NCI-H82 (cell line): ENCODE measurements at regions not wholly inside any gene's neighbourhood (a gene's known extent, or its start where the extent isn't known, plus 50 kb on each side); places are given as distances from the start of the nearest gene placed in this dataset.

Experiments used
- DNase-seq: peaks from one replicate; lab custom pipeline; 2025; lab: John Stamatoyannopoulos, UW

DNA sequence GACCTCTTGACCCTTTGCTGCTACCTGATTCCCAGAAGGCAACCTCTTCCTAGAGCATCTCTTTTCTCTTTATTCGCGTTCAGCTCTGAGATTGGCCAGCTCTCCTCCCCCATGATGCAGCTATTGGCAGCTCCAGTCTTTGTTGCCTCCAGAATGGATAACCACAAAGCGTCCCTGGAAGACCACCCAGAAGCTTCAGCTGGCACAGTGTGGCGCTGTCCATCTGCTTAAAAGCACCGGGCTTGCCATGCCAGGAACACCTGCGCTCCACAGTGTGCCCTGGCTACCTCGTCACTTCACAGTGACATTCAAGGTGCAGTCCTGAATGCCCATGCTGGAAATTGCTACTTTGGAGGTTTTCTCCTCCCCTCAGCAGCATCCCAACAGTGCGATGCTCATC, 353.9 kb downstream of the LMO4 start:
- no peak for DNase-seq

DNA sequence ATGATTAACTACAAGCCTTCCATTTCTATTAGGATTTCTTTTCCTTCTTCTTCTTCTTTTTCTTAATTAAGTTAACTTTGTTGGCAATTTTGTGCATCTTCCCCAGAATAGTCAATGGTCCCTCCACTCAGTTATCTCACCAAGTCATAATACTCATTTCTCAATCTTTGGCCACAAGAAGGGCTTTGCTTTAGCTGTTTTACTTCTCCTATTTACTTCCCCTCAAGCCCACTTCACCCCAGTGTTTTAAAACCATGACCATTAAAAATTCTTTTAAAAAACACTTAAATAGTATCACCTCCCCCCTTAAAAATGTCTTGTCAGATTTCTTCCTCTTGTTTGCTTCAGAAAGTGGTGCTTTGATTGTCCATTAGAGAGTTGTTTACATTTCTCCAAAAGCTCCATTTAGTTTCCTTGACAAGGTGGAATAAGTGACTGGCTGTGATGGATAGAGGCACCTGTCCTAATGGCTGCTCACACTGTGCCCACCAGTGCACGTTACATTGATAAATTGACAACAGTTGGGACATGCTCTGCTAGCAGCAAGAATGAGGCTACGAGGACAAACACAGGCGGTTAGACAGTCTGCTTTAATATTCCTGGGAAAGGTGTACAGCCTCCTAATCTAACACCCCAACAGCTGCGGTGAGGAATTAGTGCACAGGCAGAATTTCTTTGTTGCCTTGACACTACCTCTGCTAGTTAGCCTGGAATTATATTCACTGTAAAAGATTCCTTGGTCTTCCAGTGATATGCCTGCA, 354.7 kb downstream of the LMO4 start:
- peak; percentile 68 for DNase-seq

DNA sequence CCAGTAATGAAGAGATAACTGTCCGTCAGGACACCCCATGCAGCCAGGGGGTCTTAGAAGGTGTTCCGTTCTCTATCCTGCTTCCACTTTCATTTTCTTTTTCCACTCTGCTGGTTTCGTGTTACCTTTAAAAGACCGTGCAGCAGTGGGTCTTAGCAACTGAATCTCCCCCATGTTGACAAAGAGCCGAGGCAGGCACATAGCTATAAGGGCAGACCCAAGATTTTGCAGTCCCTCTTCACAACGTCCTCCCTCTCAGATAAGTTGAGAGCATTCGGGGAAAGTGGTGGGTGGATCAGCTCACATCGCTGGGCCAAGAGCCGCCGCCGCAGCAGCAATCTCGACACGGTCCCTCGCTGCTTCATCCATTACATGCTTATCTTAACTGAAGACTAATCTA, 355.5 kb downstream of the LMO4 start:
- no peak for DNase-seq

DNA sequence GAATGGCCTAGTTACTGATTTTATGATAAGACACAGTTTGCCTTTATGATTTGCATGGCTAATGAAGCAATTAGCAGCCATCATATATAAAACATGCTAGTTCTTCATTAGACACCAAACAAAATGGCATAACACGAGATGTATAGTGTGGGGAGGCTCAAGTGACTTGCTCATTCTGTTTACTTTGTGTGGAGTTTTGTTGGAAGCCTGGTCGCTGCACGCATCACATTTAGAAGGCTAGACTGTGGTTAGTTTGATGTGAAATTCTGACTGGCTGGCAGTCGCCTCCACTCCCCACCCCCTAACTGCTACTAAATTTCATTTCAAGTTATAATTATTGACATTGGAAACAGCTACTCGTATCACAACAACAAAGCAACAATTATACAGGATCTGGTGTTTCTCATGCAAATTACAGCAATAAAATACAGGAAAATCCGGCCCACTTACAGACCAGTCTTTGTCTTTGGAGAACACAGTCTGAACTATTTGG, 356.1 kb downstream of the LMO4 start:
- no peak for DNase-seq

DNA sequence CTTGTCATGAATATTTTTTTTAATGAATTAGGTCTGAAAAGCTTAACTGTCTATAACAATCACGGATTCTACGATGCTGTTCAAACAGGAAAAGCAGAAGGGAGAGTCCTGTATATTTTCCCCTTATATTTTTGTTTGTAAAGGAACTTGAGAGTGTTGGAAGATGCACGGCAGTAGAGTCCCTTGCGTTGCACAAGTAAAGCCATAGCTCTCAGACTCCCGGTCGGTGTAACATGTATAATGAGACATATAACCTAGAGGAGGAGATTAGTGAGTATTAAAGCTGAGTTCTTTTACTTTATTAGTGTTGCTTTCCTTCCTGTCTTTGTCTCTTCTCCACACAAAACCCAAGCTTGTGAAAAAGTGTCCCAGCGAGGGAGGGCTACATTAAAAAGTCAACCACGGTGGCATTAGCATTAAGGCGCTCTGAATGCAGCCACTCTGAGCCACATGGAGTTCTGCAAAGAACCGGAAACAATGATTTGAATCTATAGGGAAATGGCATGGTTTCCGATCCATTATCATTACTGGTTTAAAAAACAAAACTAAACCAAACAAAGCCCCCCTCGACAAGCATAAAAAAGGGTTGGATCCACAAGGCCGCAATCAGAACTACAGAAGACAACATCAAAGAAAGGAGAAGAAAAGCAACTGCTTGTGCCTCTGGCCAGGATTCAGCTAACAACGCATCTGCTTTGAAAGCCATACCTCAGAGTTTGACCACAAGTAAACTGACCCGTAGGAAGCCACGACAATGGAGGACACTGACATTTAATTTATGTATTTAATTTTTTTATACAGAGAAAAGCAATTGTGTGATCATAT, 356.8 kb downstream of the LMO4 start:
- no peak for DNase-seq

DNA sequence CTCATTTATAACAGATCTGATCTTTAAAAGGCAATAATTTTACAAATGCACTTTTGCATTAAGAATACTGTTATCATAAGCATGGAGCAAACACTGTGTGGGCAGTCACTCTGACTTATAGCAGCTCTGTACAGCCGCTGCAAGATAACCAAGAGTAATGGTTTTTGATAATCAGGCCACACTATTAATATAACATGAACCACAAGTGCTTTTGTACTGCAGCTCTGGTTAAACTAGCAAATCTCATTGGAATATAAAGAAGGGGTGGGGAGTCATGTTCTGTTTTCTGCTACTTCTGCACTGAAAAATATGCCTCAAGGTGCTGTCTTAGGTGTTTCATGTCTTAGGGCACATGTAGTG, 357.4 kb downstream of the LMO4 start:
- DNase-seq = no peak

DNA sequence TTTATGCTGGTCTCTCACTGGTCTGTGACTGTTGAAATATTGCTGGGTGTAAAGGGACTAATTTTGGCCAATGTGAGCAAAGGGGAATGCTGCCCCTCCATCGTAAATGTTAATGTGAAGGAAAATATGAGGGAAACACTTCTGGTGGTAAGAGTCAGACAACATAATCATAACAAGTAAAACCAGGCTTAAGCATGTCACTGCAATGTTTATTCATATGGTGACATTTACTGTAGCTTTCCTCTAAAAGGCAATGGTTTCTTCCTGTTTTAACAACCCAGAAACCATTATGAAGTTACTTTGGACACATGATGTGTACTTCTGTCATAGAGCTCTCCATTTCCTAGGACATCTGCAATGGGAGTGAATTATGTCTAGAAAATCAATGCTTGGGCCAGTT, 358.0 kb downstream of the LMO4 start:
- DNase-seq = no peak

DNA sequence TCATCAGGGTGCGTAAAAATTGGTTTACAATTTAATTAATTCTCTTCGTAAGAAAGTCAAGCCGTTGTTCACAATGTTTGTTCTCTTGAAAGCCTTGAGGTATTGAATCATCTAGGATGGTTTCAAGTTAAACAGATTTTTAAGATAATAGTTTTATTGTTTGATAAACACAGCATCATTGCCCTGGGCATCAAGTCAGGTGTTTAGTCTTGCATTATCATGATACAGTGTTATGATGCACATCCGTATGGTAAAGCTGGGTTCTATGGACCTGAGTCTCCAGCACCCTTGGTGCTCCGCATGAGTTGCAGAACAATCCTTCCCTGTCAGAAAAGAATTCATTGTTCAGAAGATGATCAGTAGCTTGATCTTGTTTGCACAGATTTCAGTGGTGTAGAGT, 359.5 kb downstream of the LMO4 start:
- no peak for DNase-seq

DNA sequence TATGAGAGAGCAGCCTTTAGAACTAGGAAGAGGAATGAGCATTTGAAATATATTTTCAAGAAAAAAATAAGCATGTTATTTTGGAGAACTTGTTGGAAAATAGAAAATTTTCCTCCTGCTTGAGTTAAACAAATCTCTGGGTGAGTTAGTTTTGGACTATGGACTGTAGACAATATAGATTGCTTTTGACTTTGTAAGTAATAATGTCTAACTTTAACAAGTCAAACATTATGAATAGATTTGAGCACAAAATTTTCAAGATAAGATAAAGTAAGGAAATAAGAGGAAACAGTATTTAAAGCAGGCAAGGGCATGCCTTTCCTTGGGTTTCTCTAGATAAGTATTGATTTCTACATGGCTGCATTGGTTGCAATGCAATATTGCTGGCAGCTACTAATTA, 360.8 kb downstream of the LMO4 start:
- no peak for DNase-seq

DNA sequence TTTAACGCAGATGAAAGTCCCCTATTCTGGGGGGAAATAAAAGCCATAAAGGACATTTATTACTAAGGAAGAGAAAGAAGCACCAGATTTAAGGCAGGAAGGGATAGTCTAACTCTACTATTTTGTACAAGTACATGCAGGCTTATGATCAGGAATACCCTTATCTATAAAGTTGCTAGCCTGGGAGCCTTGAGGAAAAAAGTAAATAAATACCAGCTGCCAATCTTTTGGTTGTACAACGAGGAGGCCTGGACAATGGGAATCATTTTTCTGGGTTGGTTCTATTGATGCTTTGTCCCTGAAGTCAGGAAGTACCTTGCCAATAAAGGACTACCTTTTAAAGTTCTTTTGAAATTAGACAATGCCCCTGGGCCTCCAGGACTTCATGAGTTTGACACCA, 367.8 kb downstream of the LMO4 start:
- DNase-seq = no peak

DNA sequence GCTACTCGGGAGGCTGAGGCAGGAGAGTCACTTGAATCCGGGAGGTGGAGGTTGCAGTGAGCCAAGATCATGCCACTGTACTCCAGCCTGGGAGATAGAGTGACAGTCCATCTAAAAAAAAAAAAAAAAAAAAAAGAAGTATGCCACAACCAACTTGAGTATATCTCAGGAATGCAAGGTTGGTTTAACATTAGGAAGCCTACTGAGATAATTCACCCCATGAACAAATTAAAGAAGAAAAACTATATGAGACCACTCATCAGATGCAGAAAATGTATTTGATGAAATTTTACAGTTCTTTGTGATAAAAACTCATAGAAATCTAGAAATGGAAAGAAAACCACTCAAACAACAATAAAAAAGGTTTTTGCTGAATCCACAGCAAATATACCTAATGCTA, 373.8 kb downstream of the LMO4 start:
- no peak for DNase-seq

DNA sequence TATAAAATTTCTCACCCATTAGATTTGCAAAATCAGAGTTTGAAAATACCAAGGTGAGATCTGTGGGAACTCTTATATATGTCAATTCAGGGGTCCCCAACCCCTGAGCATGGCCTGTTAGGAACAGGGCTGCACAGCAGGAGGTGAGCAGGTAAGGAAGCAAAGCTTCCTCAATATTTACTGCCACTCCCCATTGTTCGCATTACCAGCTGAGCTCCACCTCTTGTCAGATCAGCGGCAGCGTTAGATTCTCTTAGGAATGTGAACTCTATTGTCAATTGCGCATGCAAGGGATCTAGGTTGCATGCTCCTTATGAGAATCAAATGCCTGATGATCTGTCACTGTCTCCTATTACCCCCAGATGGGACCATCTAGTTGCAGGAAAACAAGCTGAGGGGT, 376.6 kb downstream of the LMO4 start:
- no peak for DNase-seq

DNA sequence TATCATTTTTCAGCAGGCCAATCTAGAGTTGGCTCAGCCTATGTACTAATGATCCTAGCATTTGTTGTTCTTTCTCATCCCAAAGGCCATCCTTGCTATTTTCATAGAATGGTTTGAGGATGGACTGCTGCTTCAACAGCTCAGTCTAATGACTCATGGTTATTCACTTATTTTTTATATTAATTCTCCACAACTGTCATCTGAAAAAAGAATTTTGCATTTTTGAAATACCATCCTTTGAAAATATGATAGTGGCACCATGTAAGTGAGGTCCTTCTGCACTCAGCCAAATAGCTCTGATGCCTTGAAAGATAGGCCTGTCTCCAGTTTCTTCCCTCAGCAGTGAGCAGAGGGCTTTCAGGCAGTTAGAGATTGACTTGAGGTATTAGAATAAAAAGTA, 377.5 kb downstream of the LMO4 start:
- no peak for DNase-seq

DNA sequence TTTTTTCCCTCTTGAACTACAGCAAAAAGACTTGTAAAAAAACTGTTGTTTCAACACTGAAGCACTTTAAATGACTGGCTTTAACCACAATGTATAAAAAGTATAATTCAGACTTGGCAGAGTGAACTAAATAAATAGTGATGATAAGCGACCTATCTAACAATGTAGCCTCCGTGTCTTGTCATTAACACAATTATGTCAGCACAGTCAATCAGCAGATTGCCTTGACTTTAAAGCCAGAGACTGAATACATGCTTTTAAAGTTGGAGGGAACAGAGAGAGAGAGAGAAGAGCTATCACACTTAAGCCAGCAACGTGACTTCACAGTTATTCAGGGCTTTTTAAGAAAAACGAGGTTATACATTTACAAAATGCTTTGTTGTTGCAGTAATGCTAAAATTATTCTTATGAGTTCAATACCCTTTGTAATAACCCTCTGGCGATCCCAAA, 378.1 kb downstream of the LMO4 start:
- DNase-seq = no peak

DNA sequence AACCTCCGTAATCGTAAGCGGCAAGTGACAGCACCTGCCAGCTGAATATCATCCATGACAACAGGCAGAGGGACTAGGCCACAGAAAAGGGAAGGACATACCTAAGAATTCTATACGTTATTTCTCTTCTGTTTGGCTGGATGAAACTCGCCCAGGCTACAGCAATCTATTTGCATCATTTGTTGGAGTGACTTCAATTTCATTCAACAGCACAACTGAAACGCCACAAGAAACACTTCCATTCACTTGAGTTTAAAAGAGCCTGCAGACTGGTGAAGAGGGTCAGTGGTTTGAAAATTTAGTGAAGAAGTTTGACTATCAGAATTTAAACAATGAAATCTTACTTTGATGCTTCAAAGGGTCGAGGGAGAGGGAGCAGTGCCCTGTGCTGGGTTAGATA, 378.7 kb downstream of the LMO4 start:
- DNase-seq = no peak

DNA sequence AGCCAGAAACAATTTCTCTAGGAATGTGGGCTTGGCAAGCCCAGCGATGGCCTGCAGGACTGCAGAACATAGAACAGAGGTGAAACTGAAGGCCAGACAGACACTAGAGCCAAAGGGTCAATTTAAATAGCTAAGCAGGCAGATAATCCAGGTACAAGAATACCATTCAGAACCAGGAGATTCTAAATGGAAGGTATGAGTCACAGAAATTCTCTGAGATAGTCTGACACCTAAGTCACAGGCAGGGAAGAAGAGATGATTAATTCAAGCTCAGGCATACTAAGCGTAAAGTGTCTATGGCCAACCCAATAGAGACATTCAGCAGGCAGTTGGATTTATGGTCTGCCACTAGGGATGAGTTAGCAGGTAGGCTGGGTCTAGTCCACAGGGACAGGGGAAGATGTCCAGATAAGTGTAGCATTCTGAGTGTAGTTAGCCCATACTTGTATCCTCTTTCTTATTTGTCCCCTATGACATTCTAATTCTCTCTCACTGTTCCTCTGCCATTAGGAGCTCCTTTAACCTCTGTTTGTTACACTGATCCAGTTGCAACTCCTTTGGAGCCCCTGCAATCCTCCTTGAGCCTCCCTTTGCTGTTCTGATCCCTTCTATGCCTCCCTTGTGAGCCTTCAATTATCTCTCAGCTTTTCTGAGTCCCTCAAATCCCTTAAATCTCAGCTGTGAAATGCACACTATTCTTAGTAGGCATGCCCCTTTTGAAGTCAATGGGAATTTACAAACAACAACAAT, 383.8 kb downstream of the LMO4 start:
- peak; percentile 34 for DNase-seq

DNA sequence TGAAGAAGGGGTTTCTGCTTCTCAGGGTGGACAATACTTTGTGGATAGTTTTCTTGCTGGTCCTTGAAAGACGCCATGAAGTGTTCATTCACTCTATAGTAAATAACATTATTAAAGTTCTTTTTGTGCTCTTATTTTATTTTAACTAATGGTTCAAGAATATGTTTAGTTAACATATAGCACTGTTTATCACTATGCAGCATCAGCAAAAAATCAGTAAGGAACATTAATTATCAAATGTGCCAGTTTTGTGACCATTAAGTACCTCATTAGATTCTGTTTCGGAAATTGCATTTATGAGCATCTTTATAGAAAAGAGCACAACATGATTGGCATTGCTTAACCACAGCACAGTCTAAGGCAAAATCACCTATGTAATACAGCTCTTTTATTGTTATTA, 385.6 kb downstream of the LMO4 start:
- DNase-seq = no peak

DNA sequence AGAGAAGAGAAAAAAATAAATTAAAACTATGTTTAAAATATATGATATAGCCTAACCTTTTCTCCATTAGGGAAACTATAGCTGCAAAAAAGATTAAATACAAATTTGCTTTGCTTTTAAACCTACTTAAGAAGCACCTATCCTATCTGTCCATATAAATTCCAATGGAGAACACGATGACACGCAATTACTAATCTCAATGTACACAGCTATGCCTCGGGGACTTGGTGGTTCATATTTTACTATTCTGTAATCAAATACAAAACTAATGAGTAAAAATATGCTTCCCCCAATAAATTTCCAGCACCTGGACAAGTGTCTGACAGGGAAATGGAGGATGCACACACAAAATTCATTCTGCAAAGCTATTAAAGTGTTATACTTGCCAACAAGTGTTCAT, 386.4 kb downstream of the LMO4 start:
- DNase-seq = no peak

DNA sequence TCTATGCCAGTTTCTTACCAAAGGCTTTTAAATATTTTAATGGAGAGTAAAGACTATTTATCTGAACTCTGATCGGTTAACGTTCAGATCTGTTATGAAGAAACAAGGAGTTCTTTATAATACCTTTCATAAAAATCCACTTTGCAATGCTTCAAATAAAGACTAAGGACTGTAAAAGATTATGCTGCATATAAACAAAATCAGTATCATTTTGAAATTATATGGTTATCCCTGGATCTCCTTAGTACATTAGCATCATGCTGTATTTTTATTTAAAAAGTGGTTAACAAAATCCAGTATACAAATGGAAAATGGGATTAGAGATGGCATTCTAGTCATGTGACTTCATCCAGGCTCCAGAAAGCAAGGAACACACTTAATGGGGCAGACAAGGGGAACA, 386.8 kb downstream of the LMO4 start:
- DNase-seq = no peak

DNA sequence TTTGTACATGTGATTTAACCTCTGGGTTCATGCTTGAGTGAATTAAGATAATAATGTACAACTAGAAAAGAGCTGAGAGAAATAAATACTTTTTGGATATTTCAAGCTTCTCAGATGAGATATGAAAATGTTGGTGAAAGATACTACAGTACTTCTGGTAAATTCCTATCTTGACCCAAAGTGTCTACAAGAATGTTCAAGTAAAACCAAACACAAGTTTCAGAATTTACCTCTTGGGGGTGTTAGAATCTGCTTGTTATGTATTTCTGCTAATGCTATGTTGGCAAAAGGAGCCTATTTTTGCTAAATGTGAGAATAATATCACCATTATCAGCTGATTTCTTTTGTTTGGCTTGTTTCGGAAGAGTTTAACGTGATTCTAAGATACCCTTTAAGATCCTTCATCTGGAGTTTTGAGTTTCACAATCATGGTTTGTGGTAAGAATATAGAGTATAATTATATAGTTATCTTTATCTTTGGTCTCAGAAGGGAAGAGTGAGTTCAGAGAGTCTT, 388.5 kb downstream of the LMO4 start:
- DNase-seq = no peak

DNA sequence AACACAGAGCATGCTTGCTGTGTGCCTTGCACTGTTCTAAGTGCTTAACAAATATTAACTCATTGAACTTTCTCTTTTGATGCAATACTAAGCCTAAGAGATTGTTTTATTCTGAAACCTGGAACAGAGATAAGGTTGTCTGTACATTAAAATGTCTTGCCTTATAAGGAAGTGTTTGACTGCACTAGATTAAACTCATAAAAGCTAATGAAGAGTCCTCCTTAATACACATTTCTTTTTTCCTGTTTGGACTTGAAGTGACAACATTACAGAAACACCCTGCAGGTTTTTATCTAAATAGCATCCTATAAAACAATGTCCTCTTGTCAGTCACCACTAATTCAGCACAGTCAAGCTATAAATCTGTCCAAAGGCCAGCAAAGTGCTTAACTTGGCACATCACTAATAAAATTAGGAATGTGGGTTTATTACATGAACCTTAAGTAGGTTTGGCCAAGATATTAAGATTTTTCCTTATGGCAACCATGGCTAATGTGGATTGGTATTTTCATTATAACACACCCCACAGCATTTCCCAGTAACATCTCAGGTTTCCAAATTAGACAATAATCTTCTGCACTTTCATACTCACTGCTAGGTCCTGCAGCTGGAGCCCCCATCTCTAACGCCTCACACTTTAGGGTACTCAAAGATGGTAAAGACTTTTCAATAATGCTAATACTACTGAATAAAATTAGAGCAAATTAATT, 389.7 kb downstream of the LMO4 start:
- DNase-seq = peak; percentile 6

DNA sequence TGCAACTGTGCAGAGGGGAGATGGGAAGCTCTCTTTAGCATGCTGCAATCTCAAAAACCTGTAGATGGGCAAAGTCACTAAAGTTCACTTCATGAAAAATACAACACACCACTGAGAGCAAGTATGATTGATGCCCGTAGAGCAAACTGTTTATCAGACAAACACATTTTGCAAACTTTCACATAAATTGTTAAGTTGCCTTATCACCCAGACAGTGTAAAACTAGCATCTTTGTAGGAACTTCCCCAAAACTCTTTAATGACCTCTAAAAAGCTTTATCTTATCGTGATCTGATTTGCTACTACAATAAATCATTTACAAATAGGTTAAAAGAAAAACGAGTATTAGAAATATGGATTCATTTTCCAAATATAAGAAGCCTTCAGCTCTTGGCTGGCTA, 391.0 kb downstream of the LMO4 start:
- no peak for DNase-seq
